ENCODE measurements at regions not wholly inside any gene's neighbourhood (a gene's known extent, or its start where the extent isn't known, plus 50 kb on each side); places are given as distances from the start of the nearest gene placed in this dataset.
"Not testable (repeated sequence)": the region's sequence is repeated elsewhere in the genome, so short reads cannot be mapped to it uniquely, and the experiment has no call there.

GRCh38 chr6:148004651-148005050 is 338.0 kb upstream of the SASH1 start:
- intact Hi-C loops (cut with DNase I; ENCODE audit: low total_unique reads), result loop anchor here (5.0 kb wide), 1 partner anchor 1047 kb away; no protein-coding TSS in a partner anchor
- TF ChIP-seq POLR2A (IDR thresholded peaks at IDR 0.05), result no peak
- TF ChIP-seq, protein P1, sequence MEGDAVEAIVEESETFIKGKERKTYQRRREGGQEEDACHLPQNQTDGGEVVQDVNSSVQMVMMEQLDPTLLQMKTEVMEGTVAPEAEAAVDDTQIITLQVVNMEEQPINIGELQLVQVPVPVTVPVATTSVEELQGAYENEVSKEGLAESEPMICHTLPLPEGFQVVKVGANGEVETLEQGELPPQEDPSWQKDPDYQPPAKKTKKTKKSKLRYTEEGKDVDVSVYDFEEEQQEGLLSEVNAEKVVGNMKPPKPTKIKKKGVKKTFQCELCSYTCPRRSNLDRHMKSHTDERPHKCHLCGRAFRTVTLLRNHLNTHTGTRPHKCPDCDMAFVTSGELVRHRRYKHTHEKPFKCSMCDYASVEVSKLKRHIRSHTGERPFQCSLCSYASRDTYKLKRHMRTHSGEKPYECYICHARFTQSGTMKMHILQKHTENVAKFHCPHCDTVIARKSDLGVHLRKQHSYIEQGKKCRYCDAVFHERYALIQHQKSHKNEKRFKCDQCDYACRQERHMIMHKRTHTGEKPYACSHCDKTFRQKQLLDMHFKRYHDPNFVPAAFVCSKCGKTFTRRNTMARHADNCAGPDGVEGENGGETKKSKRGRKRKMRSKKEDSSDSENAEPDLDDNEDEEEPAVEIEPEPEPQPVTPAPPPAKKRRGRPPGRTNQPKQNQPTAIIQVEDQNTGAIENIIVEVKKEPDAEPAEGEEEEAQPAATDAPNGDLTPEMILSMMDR (IDR thresholded peaks at IDR 0.05), result no peak
- WGBS, 2 donors, result 89 to 92% methylated on average over 3 of the region's 3 CpGs
- H3K4me3 ChIP-seq (ENCODE audit: low read depth, poor library complexity, severe bottlenecking), result no peak overlapping the region
- DNase-seq (ENCODE audit: low spot score in 2 of 2), result no peak

GRCh38 chr6:148005806-148006205 is 336.8 kb upstream of the SASH1 start:
- no peak overlapping the region for H3K4me3 ChIP-seq (ENCODE audit: low read depth, poor library complexity, severe bottlenecking)
- TF ChIP-seq POLR2A (IDR thresholded peaks at IDR 0.05), result no peak
- TF ChIP-seq, protein P1 (IDR thresholded peaks at IDR 0.05), result no peak
- intact Hi-C loops (cut with DNase I; ENCODE audit: low total_unique reads), result loop anchor here (5.0 kb wide), 1 partner anchor 1049 kb away; no protein-coding TSS in a partner anchor
- no peak for DNase-seq (ENCODE audit: low spot score in 2 of 2)
- WGBS, 2 donors, result 93 to 96% methylated on average over 6 of the region's 6 CpGs

GRCh38 chr6:148010516-148010915 is 332.1 kb upstream of the SASH1 start:
- H3K4me3 ChIP-seq (ENCODE audit: low read depth, poor library complexity, severe bottlenecking); intact Hi-C loops (cut with DNase I; ENCODE audit: low total_unique reads); DNase-seq (ENCODE audit: low spot score in 2 of 2): not testable (repeated sequence)

- intact Hi-C loops (cut with DNase I; ENCODE audit: low total_unique reads), result no loop called here
- DNase-seq (ENCODE audit: low spot score in 2 of 2), result no peak
- no peak for TF ChIP-seq POLR2A (IDR thresholded peaks at IDR 0.05)
- TF ChIP-seq, protein P1 (IDR thresholded peaks at IDR 0.05), result no peak
- WGBS, 2 donors, result 76 to 90% methylated on average over 1 of the region's 1 CpG
- H3K4me3 ChIP-seq (ENCODE audit: low read depth, poor library complexity, severe bottlenecking), result no peak overlapping the region
Observed at GRCh38 chr6:148016013-148016412, 326.6 kb upstream of the SASH1 start.

DNA sequence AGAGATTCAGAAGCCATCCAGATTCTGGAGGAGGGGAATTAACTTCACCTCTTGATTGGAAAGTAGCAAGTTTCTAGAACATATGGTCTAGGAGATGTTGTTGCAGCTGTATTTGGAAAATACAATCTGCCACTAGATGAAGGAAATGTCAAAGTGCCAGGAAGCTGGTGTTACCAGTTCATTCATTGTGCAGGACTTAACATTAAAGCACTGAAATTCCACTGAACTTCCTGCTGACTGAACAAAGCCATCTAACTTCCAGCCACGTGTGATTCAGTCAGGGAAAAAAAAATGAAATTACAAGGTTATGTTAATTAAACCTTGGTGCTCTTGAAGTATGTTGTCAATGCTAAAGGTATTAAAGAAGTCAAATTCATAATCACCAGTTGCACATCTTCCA is 321.5 kb upstream of the SASH1 start:
- H3K4me3 ChIP-seq (ENCODE audit: low read depth, poor library complexity, severe bottlenecking), result no peak overlapping the region
- no peak for DNase-seq (ENCODE audit: low spot score in 2 of 2)
- 8 to 13% methylated on average over 1 of the region's 1 CpG for WGBS, 2 donors
- intact Hi-C loops (cut with DNase I; ENCODE audit: low total_unique reads), result no loop called here
- no peak for TF ChIP-seq POLR2A (IDR thresholded peaks at IDR 0.05)
- TF ChIP-seq, protein P1 (IDR thresholded peaks at IDR 0.05), result no peak

- no peak overlapping the region for H3K4me3 ChIP-seq (ENCODE audit: low read depth, poor library complexity, severe bottlenecking)
- DNase-seq (ENCODE audit: low spot score in 2 of 2), result no peak
- no peak for TF ChIP-seq POLR2A (IDR thresholded peaks at IDR 0.05)
- TF ChIP-seq, protein P1 (IDR thresholded peaks at IDR 0.05), result no peak
- intact Hi-C loops (cut with DNase I; ENCODE audit: low total_unique reads), result no loop called here
- 51 to 63% methylated on average over 5 of the region's 5 CpGs for WGBS, 2 donors
Observed at GRCh38 chr6:148021699-148022098, 320.9 kb upstream of the SASH1 start.

DNA sequence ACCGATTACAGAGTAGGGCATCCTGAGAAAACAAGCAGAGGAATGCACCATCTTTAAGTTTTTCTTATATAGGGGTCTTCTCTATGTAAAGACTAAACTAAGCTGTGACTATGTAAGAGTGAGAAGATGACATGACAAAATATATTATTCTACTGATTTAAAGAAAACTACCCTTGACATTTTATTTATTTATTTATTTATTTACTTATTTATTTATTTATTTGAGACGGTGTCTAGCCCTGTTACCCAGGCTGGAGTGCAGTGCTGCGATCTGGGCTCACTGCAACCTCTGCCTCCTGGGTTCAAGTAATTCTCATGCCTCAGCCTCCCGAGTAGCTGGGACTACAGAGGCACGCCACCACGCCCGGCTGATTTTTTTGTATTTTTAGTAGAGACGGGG is 320.4 kb upstream of the SASH1 start:
- WGBS, 2 donors, result 93 to 94% methylated on average over 8 of the region's 8 CpGs
- intact Hi-C loops (cut with DNase I; ENCODE audit: low total_unique reads); DNase-seq (ENCODE audit: low spot score in 2 of 2); H3K4me3 ChIP-seq (ENCODE audit: low read depth, poor library complexity, severe bottlenecking): not testable (repeated sequence)
